ENCODE measurements at regions not wholly inside any gene's neighbourhood (a gene's known extent, or its start where the extent isn't known, plus 50 kb on each side); places are given as distances from the start of the nearest gene placed in this dataset.

DNA sequence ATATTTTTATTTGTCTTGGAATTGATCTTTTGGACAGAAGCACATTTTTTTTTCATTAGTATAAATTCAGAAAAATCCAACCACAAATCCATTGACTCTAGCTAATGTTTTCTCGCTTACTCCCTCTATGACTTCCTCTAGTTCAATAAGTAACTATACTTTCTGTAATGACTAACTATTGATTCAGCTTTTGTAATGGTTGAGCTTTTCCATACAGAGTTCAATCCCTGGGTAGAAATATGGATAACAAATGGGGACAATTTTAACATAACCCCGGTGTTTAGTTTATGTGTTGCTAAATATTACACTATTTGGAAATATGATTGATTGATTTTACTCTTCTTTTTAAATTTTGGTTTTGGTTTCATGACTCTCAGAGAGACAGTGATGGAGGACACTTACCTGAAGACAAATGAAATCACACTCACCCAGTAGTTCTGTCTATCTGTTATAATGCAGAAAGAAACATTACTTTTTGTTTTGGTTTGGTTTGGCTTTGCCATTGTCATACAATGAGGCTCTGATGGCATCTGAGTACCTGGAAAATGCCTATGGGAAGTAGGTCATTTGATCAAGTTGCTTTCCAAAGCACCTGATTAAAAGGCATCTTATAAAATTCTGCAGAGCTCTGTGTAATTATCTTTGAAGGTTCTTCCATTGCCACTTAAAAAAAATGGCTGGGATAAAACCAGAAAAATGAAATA, 309.7 kb upstream of the MPDZ start:
- H3K9me3 ChIP-seq (ENCODE audit: control insufficient read depth, low read depth, low read length) = no peaks in the 10 kb centered on the region
- Mint-ChIP-seq H3K9me3 (no peaks in the 10 kb centered on the region), H3K36me3 (ENCODE audit: insufficient read depth in 1 of 3, low read depth in 3 of 3) (no peaks in the 10 kb centered on the region; a peak in 1 of 7 replicates), H3K27ac (no peak overlapping the region), H3K4me3 (no peak overlapping the region), H3K4me1 (peaks cover 5 to 15% of the 10 kb centered on the region in 2 experiments), H3K27me3 (ENCODE audit: low read depth) (no peaks in the 10 kb centered on the region)
- H3K4me1 ChIP-seq (ENCODE audit: insufficient read depth, low read length) = peaks cover 5% of the 10 kb centered on the region; the same call in 1 of the 2 replicates
- no peaks in the 10 kb centered on the region for H3K27me3 ChIP-seq (ENCODE audit: insufficient read depth, low read length)
- H4K8ac ChIP-seq (replicated peaks; ENCODE audit: insufficient read length, low read depth, low read length) = no peak overlapping the region
- no peak overlapping the region for H2BK15ac ChIP-seq (ENCODE audit: low read depth, low read length)
- no peak overlapping the region for H3K9ac ChIP-seq (ENCODE audit: extremely low read depth, insufficient read length, low read length)
- DNase-seq = no peak
- no peak overlapping the region for H3K4me2 ChIP-seq (ENCODE audit: insufficient read depth, insufficient read length, low read length)
- H2BK5ac ChIP-seq (ENCODE audit: insufficient read length, low read length) = no peak overlapping the region
- H4K20me1 ChIP-seq (ENCODE audit: control insufficient read depth, insufficient read depth, insufficient read length) = no peaks in the 10 kb centered on the region
- no peak overlapping the region for H4K91ac ChIP-seq (ENCODE audit: insufficient read length, low read depth, low read length)
- H3K27ac ChIP-seq (ENCODE audit: insufficient read length, low read depth, low read length) = no peak overlapping the region
- no peaks in the 10 kb centered on the region for H3K79me1 ChIP-seq (ENCODE audit: insufficient read depth, low read depth, low read length, poor library complexity, severe bottlenecking)
- no peak overlapping the region for H2BK20ac ChIP-seq (ENCODE audit: low read depth, low read length, poor library complexity, severe bottlenecking)
- H2AK5ac ChIP-seq (ENCODE audit: insufficient read length, low read length) = no peak overlapping the region
- H3K79me2 ChIP-seq (ENCODE audit: insufficient read depth, low read length) = no peaks in the 10 kb centered on the region
- WGBS (ENCODE audit: extremely low coverage, insufficient read length, low lambda C conversion rate) = no CpG with 5 or more reads among the region's 2 CpGs
- H3K14ac ChIP-seq (ENCODE audit: insufficient read depth, low read length) = no peak overlapping the region
- no peak overlapping the region for H2BK12ac ChIP-seq (ENCODE audit: insufficient read length, low read depth, low read length)
- TF ChIP-seq, protein P1, sequence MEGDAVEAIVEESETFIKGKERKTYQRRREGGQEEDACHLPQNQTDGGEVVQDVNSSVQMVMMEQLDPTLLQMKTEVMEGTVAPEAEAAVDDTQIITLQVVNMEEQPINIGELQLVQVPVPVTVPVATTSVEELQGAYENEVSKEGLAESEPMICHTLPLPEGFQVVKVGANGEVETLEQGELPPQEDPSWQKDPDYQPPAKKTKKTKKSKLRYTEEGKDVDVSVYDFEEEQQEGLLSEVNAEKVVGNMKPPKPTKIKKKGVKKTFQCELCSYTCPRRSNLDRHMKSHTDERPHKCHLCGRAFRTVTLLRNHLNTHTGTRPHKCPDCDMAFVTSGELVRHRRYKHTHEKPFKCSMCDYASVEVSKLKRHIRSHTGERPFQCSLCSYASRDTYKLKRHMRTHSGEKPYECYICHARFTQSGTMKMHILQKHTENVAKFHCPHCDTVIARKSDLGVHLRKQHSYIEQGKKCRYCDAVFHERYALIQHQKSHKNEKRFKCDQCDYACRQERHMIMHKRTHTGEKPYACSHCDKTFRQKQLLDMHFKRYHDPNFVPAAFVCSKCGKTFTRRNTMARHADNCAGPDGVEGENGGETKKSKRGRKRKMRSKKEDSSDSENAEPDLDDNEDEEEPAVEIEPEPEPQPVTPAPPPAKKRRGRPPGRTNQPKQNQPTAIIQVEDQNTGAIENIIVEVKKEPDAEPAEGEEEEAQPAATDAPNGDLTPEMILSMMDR (conservative IDR thresholded peaks at IDR 0.05) = no peak
- H3K18ac ChIP-seq (ENCODE audit: insufficient read length, low read depth, low read length) = no peak overlapping the region
- no peak overlapping the region for H3K56ac ChIP-seq (ENCODE audit: insufficient read length, low read depth, low read length)
- H2BK120ac ChIP-seq (ENCODE audit: low read depth, low read length, poor library complexity, severe bottlenecking) = no peak overlapping the region
- no peaks in the 10 kb centered on the region for H3K23me2 ChIP-seq (ENCODE audit: insufficient read length, low read depth, low read length, poor library complexity, severe bottlenecking)
- no peak overlapping the region for H4K5ac ChIP-seq (ENCODE audit: insufficient read length, low read depth, low read length)
- no peak overlapping the region for H2AFZ ChIP-seq (ENCODE audit: low read length)
- no peak overlapping the region for H3K4ac ChIP-seq (ENCODE audit: low read depth, low read length)
- no peak overlapping the region for H3K23ac ChIP-seq (ENCODE audit: insufficient read length, low read depth, low read length)
- H3T11ph ChIP-seq (ENCODE audit: low read length) = no peak overlapping the region
